CD8-positive, alpha-beta memory T cell (primary cell): ENCODE measurements at regions not wholly inside any gene's neighbourhood (a gene's known extent, or its start where the extent isn't known, plus 50 kb on each side); places are given as distances from the start of the nearest gene placed in this dataset.
A peak's percentile ranks its signal among the peaks of the same experiment; 100 is the strongest.

ENCODE experiments used
- CTCF ChIA-PET: fragments of 350-600 bp; sonication (Branson Sonifier 250); formaldehyde crosslinking; loops from one replicate; lab custom pipeline; 2021; ENCODE audit warnings: antibody characterized with exemption; lab: Charles Lee
- POLR2A ChIA-PET: fragments of 350-600 bp; sonication (Branson Sonifier 250); formaldehyde crosslinking; loops from one replicate; lab custom pipeline; 2021; ENCODE audit warnings: antibody characterized with exemption; lab: Charles Lee
- DNase-seq, 5 donors: peaks; one replicate each; pipeline versions ENCODE4 v3.0.0 to v3.0.0-alpha.2; 2020 to 2022; ENCODE audit warnings: mixed read lengths in 1 of 5
- H3K27ac ChIP-seq: one replicate; pipeline ENCODE4 v1.7.0; 2013; ENCODE audit warnings: low read depth, mild to moderate bottlenecking, low read length, moderate library complexity
- H3K27me3 ChIP-seq: 2 replicates; pipeline ENCODE4 v1.7.0; 2013; ENCODE audit warnings: low read length, mild to moderate bottlenecking; ENCODE audit not compliant: insufficient read depth, poor library complexity, severe bottlenecking
- H3K36me3 ChIP-seq: 2 replicates; pipeline ENCODE4 v1.7.0; 2013; ENCODE audit warnings: mild to moderate bottlenecking, low read length, moderate library complexity; ENCODE audit not compliant: insufficient read depth
- H3K4me1 ChIP-seq: 2 replicates; pipeline ENCODE4 v1.7.0; 2013; ENCODE audit warnings: mild to moderate bottlenecking, low read length, moderate library complexity; ENCODE audit not compliant: insufficient read depth
- H3K4me3 ChIP-seq: 2 replicates; pipeline ENCODE4 v1.7.0; 2013; ENCODE audit warnings: mild to moderate bottlenecking, low read length
- H3K9me3 ChIP-seq: 2 replicates; pipeline ENCODE4 v1.7.0; 2013; ENCODE audit warnings: mild to moderate bottlenecking, low read length
- H3K27ac Mint-ChIP-seq, 8 donors: one replicate each; pipeline ENCODE4 v1.8.0; 2020 to 2021; ENCODE audit warnings: mixed read lengths in 8 of 8, mild to moderate bottlenecking in 6 of 8, inconsistent platforms in 3 of 8, moderate library complexity in 3 of 8
- H3K27me3 Mint-ChIP-seq, 2 donors: one replicate each; pipeline ENCODE4 v1.8.0; 2020 to 2021; ENCODE audit warnings: mixed read lengths in 2 of 2, mild to moderate bottlenecking in 1 of 2, moderate library complexity in 1 of 2
- H3K36me3 Mint-ChIP-seq, 3 donors: one replicate each; pipeline ENCODE4 v1.8.0; 2020 to 2021; ENCODE audit warnings: mixed read lengths in 3 of 3, inconsistent platforms in 1 of 3, mild to moderate bottlenecking in 1 of 3
- H3K4me1 Mint-ChIP-seq, 3 donors: one replicate each; pipeline ENCODE4 v1.8.0; 2020 to 2021; ENCODE audit warnings: mixed read lengths in 3 of 3, inconsistent platforms in 1 of 3, mild to moderate bottlenecking in 1 of 3
- H3K4me3 Mint-ChIP-seq, 7 donors: one replicate each; pipeline ENCODE4 v1.8.0; 2020 to 2021; ENCODE audit warnings: mixed read lengths in 7 of 7, mild to moderate bottlenecking in 6 of 7, moderate library complexity in 4 of 7, inconsistent platforms in 2 of 7
- H3K9me3 Mint-ChIP-seq, 5 donors: one replicate each; pipeline ENCODE4 v1.8.0; 2020 to 2022; ENCODE audit warnings: mixed read lengths in 5 of 5, mild to moderate bottlenecking in 3 of 5, moderate library complexity in 2 of 5, inconsistent platforms in 1 of 5

- peaks cover 0 to 15% (median 2%) of the 10 kb centered on the region in 3 donors for H3K36me3 Mint-ChIP-seq
- no peak overlapping the region for H3K4me3 ChIP-seq
- H3K9me3 ChIP-seq, result no peaks in the 10 kb centered on the region
- ChIA-PET POLR2A (interaction anchor here (0.7 kb wide), 1 partner anchor 15 kb away, joined by 3 read pairs; no protein-coding TSS in a partner anchor), CTCF (interaction anchor here (1.4 kb wide), 1 partner anchor 104 kb away, joined by 3 read pairs; no protein-coding TSS in a partner anchor)
- H3K4me1 Mint-ChIP-seq, result peaks cover 61 to 75% (median 70%) of the 10 kb centered on the region in 3 donors
- peak in 1 of 5 donors; percentile 27 for DNase-seq
- no peak overlapping the region for H3K27ac ChIP-seq
- peaks cover 59% of the 10 kb centered on the region for H3K4me1 ChIP-seq
- no peaks in the 10 kb centered on the region for H3K27me3 ChIP-seq
- peaks cover 0 to 3% of the 10 kb centered on the region in 2 donors for H3K27me3 Mint-ChIP-seq
- H3K36me3 ChIP-seq, result no peaks in the 10 kb centered on the region
- peak overlapping the region in 6 of 7 donors; percentile 13 to 86 (median 36) for H3K4me3 Mint-ChIP-seq
- H3K27ac Mint-ChIP-seq, result peak overlapping the region; percentile 44 to 100 (median 96)
- peaks cover 0 to 2% (median 0%) of the 10 kb centered on the region in 5 donors for H3K9me3 Mint-ChIP-seq
Observed at GRCh38 chr7:36775061-36775620, 50.8 kb upstream of the AOAH start.
